C4-2B (cell line): ENCODE measurements at regions not wholly inside any gene's neighbourhood (a gene's known extent, or its start where the extent isn't known, plus 50 kb on each side); places are given as distances from the start of the nearest gene placed in this dataset.
"Not testable (repeated sequence)": the region's sequence is repeated elsewhere in the genome, so short reads cannot be mapped to it uniquely, and the experiment has no call there.

ENCODE experiments used
- H3K27ac ChIP-seq: fragments of 450-650 bp; 2 replicates; pipeline ENCODE4 v1.5.1; 2017
- CTCF ChIP-seq: fragments of 450-650 bp; conservative IDR thresholded peaks from 2 replicates; pipeline ENCODE4 v1.5.1; 2017; ENCODE audit warnings: mild to moderate bottlenecking
- ZFX ChIP-seq: fragments of 450-650 bp; IDR thresholded peaks from 2 replicates; pipeline ENCODE4 v1.6.1; 2017

GRCh38 chr1:60504206-60504840 lies 430.8 kb upstream of the C1orf87 start:
- H3K27ac ChIP-seq = no peak overlapping the region
- no peak for TF ChIP-seq ZFX
- TF ChIP-seq CTCF = no peak

DNA sequence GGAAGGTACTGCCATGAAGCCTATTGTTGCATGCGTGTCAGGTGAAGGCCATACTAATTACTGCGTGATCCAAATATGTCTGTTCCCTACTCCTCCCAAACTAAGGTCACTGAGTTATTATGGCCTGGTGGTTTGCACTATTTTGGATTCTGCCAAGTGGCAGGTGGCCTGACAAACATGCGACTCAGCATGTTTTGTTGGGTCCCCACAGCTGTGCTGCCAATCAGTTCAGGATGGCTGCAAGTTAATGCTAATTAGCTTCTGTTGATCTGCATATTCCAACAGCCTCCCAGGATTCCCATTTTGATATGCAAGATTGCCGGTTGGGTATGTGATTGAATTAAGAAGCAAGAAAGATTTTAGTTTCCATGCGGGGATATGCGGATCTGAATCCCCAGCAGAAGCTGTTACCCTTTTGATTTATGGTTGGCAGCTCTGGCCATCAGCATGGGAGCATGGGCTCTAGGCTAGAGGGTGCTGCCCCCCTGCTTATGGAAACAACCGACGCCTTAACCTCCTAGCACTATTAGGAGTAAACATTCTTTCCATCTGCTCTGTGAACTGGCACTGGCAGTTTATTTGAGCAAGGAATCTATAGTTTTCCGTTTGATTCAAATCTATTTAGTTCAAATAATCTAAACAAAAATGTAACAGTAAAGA lies 429.8 kb upstream of the C1orf87 start:
- no peak for TF ChIP-seq CTCF
- TF ChIP-seq ZFX = no peak
- peak overlapping the region; percentile 38 for H3K27ac ChIP-seq

DNA sequence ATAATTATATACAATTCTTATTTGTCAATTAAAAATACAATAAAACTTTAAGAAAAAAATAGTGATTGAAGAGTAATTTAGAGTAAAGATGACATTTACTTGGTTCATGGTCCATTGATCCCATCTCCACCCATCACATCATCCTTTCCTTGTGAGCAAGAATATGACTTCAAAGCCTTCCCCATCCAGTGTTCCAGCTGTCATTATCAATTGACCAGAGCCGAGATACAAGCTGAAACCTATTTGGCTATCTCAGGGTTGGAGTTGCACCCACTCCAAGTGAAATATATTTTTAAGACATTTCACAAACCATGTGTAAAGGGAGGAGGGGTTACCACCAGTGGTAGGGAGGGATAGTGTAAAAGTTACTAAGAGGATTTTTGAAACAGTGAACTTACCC lies 428.9 kb upstream of the C1orf87 start:
- no peak overlapping the region for H3K27ac ChIP-seq
- no peak for TF ChIP-seq CTCF
- no peak for TF ChIP-seq ZFX

- not testable (repeated sequence) for H3K27ac ChIP-seq
Measured at GRCh38 chr1:60489916-60490480, 416.4 kb upstream of the C1orf87 start.

- TF ChIP-seq CTCF (no peak), ZFX (no peak)
- H3K27ac ChIP-seq = no peak overlapping the region
Measured at GRCh38 chr1:60488847-60489246, 415.3 kb upstream of the C1orf87 start.

DNA sequence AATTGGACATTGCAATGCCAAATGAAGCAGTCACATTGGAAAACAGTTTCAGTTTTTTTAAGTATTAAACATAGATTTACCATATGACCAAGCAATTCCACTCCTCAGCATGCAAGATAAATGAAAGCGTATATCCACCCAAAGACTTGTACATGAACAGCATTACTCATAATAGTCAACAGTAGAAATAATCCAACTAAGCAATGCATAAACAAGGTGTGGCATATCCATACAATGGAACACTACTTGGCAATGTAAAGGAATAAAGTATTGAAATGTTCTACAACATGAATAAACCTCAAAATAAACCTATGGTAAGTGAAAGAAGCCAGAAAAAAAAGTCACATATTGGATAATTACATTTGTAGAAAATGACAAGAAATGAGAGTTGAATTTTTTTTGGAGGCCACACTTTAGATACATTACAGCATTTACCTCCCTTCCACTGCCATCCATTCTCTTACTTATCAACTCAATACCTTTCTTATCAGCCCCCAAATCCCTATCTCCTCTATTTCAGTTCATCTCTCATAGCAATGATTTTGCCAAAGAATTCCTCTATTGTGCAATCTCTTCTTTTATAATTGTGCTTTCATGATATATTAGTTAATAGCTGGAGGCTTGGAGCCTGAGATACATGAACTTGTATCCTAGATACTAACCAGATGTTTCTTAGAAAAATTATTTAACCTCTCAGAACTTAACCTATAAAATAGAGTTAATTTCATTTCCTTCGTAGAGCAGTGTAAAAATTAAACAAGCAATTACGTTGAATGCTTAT lies 414.2 kb upstream of the C1orf87 start:
- TF ChIP-seq ZFX (no peak), CTCF (no peak)
- no peak overlapping the region for H3K27ac ChIP-seq

DNA sequence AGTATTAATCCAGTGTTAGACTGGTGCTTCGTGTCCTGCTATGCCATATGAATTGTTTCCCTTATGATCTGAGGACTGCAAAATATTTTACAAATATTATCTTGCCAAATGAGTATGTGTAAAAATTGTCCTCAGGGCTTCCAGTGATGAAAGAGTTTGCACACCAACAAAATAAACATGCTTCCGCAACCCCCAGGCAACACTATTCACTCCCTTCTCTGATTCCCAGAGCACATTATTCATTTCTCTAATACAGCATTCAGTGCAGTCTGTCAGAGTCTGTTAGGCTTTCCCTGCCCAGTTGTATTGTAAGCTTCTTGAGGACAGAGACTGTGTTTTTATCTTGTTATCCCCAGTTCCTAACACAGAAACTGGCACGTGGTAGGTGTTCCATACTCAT lies 409.9 kb upstream of the C1orf87 start:
- TF ChIP-seq CTCF (no peak), ZFX (no peak)
- H3K27ac ChIP-seq = no peak overlapping the region
